Psoas muscle (tissue), 7 donors: ENCODE measurements at regions not wholly inside any gene's neighbourhood (a gene's known extent, or its start where the extent isn't known, plus 50 kb on each side); places are given as distances from the start of the nearest gene placed in this dataset.

Experiments used
- ATAC-seq, 4 donors: fragments of 200-7000 bp; cut with Tn5 transposase; one replicate each; pipeline ENCODE4 v1.9.1; 2020; ENCODE audit warnings: moderate library complexity in 3 of 4, mild to moderate bottlenecking in 2 of 4
- DNase-seq, 2 donors: peaks; one replicate each; pipeline ENCODE4 v3.0.0-alpha.2; 2020
- H3K27ac ChIP-seq: fragments of 200-600 bp; one replicate; pipeline ENCODE4 v1.8.0; 2022
- H3K27me3 ChIP-seq, 3 donors: fragments of 200-600 bp in 1 of 3; one replicate each; pipeline versions ENCODE4 v1.6.1 to v1.8.0; 2013 to 2022; ENCODE audit warnings: low read length in 2 of 3, mild to moderate bottlenecking in 2 of 3, moderate library complexity in 1 of 3; ENCODE audit not compliant: insufficient read depth in 3 of 3
- H3K36me3 ChIP-seq, 2 donors: fragments of 200-600 bp in 1 of 2; one replicate each; pipeline versions ENCODE4 v1.6.1 to v1.8.0; 2013 to 2022; ENCODE audit warnings: low read depth in 1 of 2, mild to moderate bottlenecking in 1 of 2, moderate library complexity in 1 of 2; ENCODE audit not compliant: insufficient read depth in 1 of 2
- H3K4me1 ChIP-seq: fragments of 200-600 bp; one replicate; pipeline ENCODE4 v1.8.0; 2022
- H3K4me3 ChIP-seq: fragments of 200-600 bp; one replicate; pipeline ENCODE4 v1.8.0; 2022; ENCODE audit warnings: mild to moderate bottlenecking
- H3K9me3 ChIP-seq: fragments of 200-600 bp; one replicate; pipeline ENCODE4 v1.8.0; 2022
- CTCF ChIP-seq: fragments of 200-600 bp; IDR thresholded peaks from one replicate; pipeline ENCODE4 v1.8.0; 2022; ENCODE audit warnings: antibody characterized with exemption
- WGBS, 3 donors: extraction: QIAGEN DNeasy Blood & Tissue Kit; methylation state at CpG; one replicate each; pipeline versions ENCODE4 v1.1.6 to v1.1.7; 2013; 5-methylcytosine and 5-hydroxymethylcytosine counted together
- intact Hi-C, 2 donors: fragments of 100-400 bp; cut with DNase I; formaldehyde crosslinking; loops; one replicate each; pipeline versions ENCODE4 v1.11.0 to v1.14.2; 2022
- donor health status: healthy with polysubstance abuse.
- donor health status: DM: no; HTN: no; CAD: no; lungs with moderate emphysema.
- donor health status: Bipolar disorder and iron deficiency.
- donor health status: healthy.
- donor health status: DM: yes; HTN: yes; CAD: no.
- donor health status: DM: no; HTN: no; CAD: no.
- donor health status: DM: yes; HTN: yes; CAD: no.

GRCh38 chr7:68807666-68808065, 790.6 kb upstream of the AUTS2 start:
- H3K4me1 ChIP-seq: no peaks in the 10 kb centered on the region
- WGBS, 3 donors: 20 to 27% (median 22%) methylated on average over 2 of the region's 2 CpGs
- no peak for ATAC-seq

GRCh38 chr7:68813551-68814080, 784.7 kb upstream of the AUTS2 start:
- 68 to 69% (median 68%) methylated on average over 12 of the region's 12 CpGs for WGBS, 3 donors
- intact Hi-C loops: no loop called here
- H3K4me1 ChIP-seq: no peaks in the 10 kb centered on the region
- no peaks in the 10 kb centered on the region for H3K27me3 ChIP-seq
- ATAC-seq (no peak), DNase-seq (no peak)
- no peaks in the 10 kb centered on the region for H3K36me3 ChIP-seq
- H3K9me3 ChIP-seq: no peaks in the 10 kb centered on the region
- TF ChIP-seq CTCF: no peak
- no peak overlapping the region for H3K27ac ChIP-seq
- H3K4me3 ChIP-seq: no peak overlapping the region

More at GRCh38 chr7:68807666-68808065, 790.6 kb upstream of the AUTS2 start:
- Histone ChIP-seq H3K36me3 (no peaks in the 10 kb centered on the region), H3K4me3 (no peak overlapping the region), H3K9me3 (no peaks in the 10 kb centered on the region), H3K27me3 (peaks cover 0 to 5% (median 0%) of the 10 kb centered on the region in 3 donors), H3K27ac (no peak overlapping the region)
- DNase-seq: no peak
- intact Hi-C loops: no loop called here
- TF ChIP-seq CTCF: no peak

- no peak for TF ChIP-seq CTCF
- Histone ChIP-seq H3K9me3 (no peaks in the 10 kb centered on the region), H3K27me3 (no peaks in the 10 kb centered on the region), H3K4me3 (no peak overlapping the region), H3K36me3 (no peaks in the 10 kb centered on the region), H3K27ac (no peak overlapping the region), H3K4me1 (no peaks in the 10 kb centered on the region)
- intact Hi-C loops: no loop called here
- 64 to 74% (median 65%) methylated on average over 2 of the region's 2 CpGs for WGBS, 3 donors
- DNase-seq (no peak), ATAC-seq (no peak)
These were observed 781.8 kb upstream of the AUTS2 start for GRCh38 chr7:68816491-68816890.

- Histone ChIP-seq H3K9me3 (no peaks in the 10 kb centered on the region), H3K27me3 (no peaks in the 10 kb centered on the region), H3K36me3 (no peaks in the 10 kb centered on the region), H3K4me1 (no peaks in the 10 kb centered on the region), H3K4me3 (no peak overlapping the region), H3K27ac (no peak overlapping the region)
- DNase-seq (no peak), ATAC-seq (no peak)
- intact Hi-C loops: no loop called here
- no peak for TF ChIP-seq CTCF
- 87 to 92% (median 89%) methylated on average over 6 of the region's 6 CpGs for WGBS, 3 donors
These were observed 778.0 kb upstream of the AUTS2 start for GRCh38 chr7:68820321-68820720.

- Histone ChIP-seq H3K36me3 (no peaks in the 10 kb centered on the region), H3K9me3 (no peaks in the 10 kb centered on the region), H3K4me3 (no peak overlapping the region), H3K27ac (no peak overlapping the region), H3K27me3 (no peaks in the 10 kb centered on the region), H3K4me1 (no peaks in the 10 kb centered on the region)
- TF ChIP-seq CTCF: no peak
- ATAC-seq: no peak
- WGBS, 3 donors: 53 to 59% (median 55%) methylated on average over 5 of the region's 5 CpGs
- DNase-seq: no peak
- intact Hi-C loops: no loop called here
These were observed 776.4 kb upstream of the AUTS2 start for GRCh38 chr7:68821846-68822245.
